SK-N-MC (cell line): ENCODE measurements at regions not wholly inside any gene's neighbourhood (a gene's known extent, or its start where the extent isn't known, plus 50 kb on each side); places are given as distances from the start of the nearest gene placed in this dataset.

Experiments used
- DNase-seq: peaks from one replicate; pipeline ENCODE4 v3.0.0-alpha.2; 2011; ENCODE audit warnings: low read depth, low spot score
- H3K27ac ChIP-seq: fragments of 200-600 bp; sonication (generic); 2 replicates; pipeline ENCODE4 v1.5.1; 2016; ENCODE audit warnings: mixed run types
- H3K36me3 ChIP-seq: fragments of 200-600 bp; sonication (generic); 2 replicates; pipeline ENCODE4 v1.6.1; 2017; ENCODE audit warnings: antibody characterized with exemption, low read length, mixed read lengths; ENCODE audit not compliant: insufficient read depth
- H3K4me3 ChIP-seq: fragments of 200-600 bp; sonication (generic); 2 replicates; pipeline ENCODE4 v1.5.1; 2016
- H3K9ac ChIP-seq: fragments of 200-600 bp; sonication (generic); 2 replicates; pipeline ENCODE4 v1.8.0; 2017; ENCODE audit warnings: mixed run types, mixed read lengths; ENCODE audit not compliant: insufficient read length
- H3K9me3 ChIP-seq: fragments of 200-600 bp; sonication (generic); 2 replicates; pipeline ENCODE4 v1.6.1; 2017; ENCODE audit warnings: low read depth, mild to moderate bottlenecking, antibody characterized with exemption, low read length, moderate library complexity, mixed read lengths
- EZH2 ChIP-seq: fragments of 200-600 bp; sonication (generic); IDR thresholded peaks from one replicate; pipeline ENCODE4 v1.6.1; 2017; ENCODE audit warnings: antibody characterized with exemption
- FOXP2 ChIP-seq: optimal IDR thresholded peaks from 2 replicates; pipeline ENCODE3; 2011; ENCODE audit warnings: mild to moderate bottlenecking, moderate library complexity; ENCODE audit not compliant: insufficient read depth; ENCODE audit errors: extremely low read length, control extremely low read depth
- POLR2AphosphoS5 ChIP-seq: IDR thresholded peaks from 2 replicates; pipeline ENCODE4 v1.6.1; 2012; ENCODE audit warnings: mild to moderate bottlenecking, low read depth, low read length, borderline replicate concordance

DNA sequence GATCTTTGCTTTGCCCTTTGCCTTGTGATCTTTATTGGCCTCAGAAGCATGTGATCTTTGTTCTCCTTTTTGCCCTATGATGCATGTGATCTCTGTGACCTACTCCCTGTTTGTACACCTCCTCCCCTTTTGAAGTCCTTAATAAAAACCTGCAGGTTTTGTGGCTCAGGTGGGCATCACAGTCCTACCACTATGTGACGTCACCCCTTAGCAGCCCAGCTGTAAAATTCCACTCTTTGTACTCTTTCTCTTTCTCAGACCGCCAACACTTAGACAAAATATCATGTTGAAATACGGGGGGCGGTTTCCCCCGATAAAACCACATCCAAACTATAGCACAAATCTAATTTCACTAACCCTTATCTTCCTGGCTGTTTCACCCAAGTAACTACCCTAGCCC lies 76.7 kb upstream of the RAPGEF4 start:
- no peak for DNase-seq
- H3K4me3 ChIP-seq, result no peak overlapping the region
- H3K9me3 ChIP-seq, result no peaks in the 10 kb centered on the region; the same call in 1 of the 2 replicates
- no peaks in the 10 kb centered on the region for H3K36me3 ChIP-seq
- TF ChIP-seq FOXP2 (no peak), POLR2AphosphoS5 (no peak), EZH2 (no peak)
- no peak overlapping the region for H3K27ac ChIP-seq
- H3K9ac ChIP-seq, result no peak overlapping the region

DNA sequence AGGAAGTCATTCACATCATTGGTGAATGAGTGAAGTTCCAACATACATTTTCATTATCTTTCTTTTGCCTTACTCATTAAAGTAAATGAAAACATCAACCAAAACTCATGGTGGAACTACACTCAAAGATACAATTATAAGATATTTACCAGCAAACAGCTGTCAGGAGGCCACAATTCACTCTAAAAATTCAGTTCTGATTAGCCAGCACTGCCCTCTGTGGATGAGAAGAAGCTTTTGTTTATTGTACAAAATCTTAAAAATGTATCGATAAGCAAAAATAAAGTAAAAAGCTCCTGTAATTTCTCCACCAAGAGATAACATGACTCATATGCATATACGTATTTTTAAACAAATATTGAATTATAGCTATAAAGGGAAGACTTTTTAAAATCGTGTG lies 73.5 kb upstream of the RAPGEF4 start:
- TF ChIP-seq POLR2AphosphoS5 (no peak), EZH2 (no peak), FOXP2 (no peak)
- no peak overlapping the region for H3K9ac ChIP-seq
- no peak for DNase-seq
- no peak overlapping the region for H3K4me3 ChIP-seq
- H3K9me3 ChIP-seq, result no peaks in the 10 kb centered on the region; the same call in 1 of the 2 replicates
- no peaks in the 10 kb centered on the region for H3K36me3 ChIP-seq
- H3K27ac ChIP-seq, result no peak overlapping the region

DNA sequence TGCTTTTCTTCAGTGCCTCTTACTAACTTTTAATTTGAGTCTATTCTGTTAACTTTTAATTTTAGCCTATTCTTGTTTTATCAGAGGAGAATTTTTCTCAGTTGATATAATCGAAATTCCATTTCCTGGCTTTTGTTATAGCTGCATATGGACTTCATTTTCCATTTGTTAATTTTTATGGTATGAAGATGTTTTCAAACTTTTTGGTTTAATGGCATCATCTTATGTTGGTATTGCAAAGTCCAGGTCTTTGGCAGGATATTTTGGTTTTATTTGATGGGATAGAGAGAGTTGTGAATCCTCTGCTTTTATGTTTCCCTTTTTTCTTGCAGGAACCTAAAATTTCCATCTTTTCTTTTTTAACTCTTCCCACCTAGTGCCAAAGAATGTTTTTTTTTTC lies 70.9 kb upstream of the RAPGEF4 start:
- DNase-seq, result no peak
- Histone ChIP-seq H3K36me3 (no peaks in the 10 kb centered on the region), H3K9ac (no peak overlapping the region), H3K27ac (no peak overlapping the region), H3K9me3 (no peaks in the 10 kb centered on the region), H3K4me3 (no peak overlapping the region)
- TF ChIP-seq EZH2 (no peak), FOXP2 (no peak), POLR2AphosphoS5 (no peak)

DNA sequence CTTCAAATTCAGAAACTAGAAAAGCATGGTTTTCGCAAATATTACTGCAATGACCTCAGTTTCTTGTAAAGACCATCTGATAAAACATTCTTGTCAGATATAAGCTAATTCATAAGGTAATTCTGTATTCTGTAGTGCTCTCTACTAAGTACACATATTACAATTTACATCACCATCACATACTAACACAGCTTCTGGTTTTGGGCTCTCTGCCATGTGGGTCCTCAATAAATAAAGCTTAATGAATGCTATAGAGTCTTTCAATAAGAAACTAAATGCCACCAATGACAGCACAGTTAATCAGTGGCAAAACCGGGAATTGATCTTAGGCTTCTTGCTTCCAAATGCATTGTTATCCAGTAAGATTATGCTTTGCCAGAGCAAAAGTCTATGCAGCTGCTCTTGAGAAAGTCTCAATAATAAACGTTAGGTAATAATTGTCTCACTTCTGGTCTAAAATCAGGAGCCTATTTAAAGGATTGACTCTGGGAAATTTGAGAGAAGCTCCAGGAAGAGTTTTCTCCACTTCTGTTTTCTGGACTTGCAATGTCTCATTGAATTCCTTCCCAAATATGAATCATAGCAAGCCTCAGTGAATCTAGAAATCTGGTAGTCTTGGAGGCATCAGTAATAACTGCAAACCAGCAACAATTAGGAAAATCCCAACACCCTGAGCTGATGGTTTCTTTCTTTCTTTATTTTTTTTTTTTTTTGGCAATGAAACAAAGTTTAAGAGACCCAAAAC lies 67.9 kb upstream of the RAPGEF4 start:
- TF ChIP-seq FOXP2, result no peak
- TF ChIP-seq EZH2, result no peak
- no peak overlapping the region for H3K27ac ChIP-seq
- no peak overlapping the region for H3K9ac ChIP-seq
- H3K4me3 ChIP-seq, result no peak overlapping the region
- no peaks in the 10 kb centered on the region for H3K9me3 ChIP-seq
- no peaks in the 10 kb centered on the region for H3K36me3 ChIP-seq
- DNase-seq, result no peak

DNA sequence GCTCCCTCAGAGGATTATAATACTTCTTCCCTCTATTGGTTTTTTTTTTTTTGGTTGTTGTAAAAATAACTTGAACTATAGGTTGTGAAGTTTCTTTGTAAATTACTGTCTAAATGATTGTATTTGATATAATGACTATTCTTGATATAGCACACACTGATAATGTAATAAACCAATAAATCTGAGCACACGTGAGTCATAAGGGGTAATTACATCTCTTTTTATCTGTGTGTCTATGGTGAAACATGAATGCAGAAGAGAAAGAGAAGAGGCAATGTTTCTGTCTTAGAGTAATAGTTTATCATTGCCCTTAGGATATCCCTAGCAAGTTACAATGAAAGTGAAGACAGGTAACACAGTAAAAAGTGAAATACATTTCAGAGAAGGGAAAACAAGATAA lies 64.1 kb upstream of the RAPGEF4 start:
- H3K9ac ChIP-seq, result no peak overlapping the region
- H3K9me3 ChIP-seq, result no peaks in the 10 kb centered on the region
- no peak overlapping the region for H3K27ac ChIP-seq
- no peaks in the 10 kb centered on the region for H3K36me3 ChIP-seq
- H3K4me3 ChIP-seq, result no peak overlapping the region
- no peak for DNase-seq
- TF ChIP-seq POLR2AphosphoS5 (no peak), FOXP2 (no peak), EZH2 (no peak)

DNA sequence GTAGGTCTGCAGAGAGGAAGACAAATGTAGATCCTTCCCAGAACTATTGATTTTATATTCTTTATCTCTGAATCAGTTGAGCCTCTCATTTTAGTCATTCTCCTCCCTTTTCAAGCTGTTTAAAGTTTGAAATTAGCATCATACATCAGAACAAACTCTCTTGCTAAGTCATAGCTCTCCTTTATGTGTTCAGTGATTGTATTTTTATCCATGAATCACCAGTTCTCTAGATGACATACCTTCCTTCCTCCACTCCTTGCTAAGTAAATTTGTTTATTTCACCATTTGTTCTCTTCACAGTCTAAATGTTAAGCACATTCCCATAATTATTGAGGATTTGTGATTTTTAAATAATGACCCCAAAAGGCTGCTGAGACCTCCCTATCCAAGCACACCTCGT lies 63.5 kb upstream of the RAPGEF4 start:
- no peak overlapping the region for H3K9ac ChIP-seq
- no peak overlapping the region for H3K4me3 ChIP-seq
- H3K27ac ChIP-seq, result no peak overlapping the region
- H3K9me3 ChIP-seq, result no peaks in the 10 kb centered on the region
- no peak for DNase-seq
- no peak for TF ChIP-seq POLR2AphosphoS5
- TF ChIP-seq EZH2, result no peak
- no peak for TF ChIP-seq FOXP2
- H3K36me3 ChIP-seq, result no peaks in the 10 kb centered on the region

DNA sequence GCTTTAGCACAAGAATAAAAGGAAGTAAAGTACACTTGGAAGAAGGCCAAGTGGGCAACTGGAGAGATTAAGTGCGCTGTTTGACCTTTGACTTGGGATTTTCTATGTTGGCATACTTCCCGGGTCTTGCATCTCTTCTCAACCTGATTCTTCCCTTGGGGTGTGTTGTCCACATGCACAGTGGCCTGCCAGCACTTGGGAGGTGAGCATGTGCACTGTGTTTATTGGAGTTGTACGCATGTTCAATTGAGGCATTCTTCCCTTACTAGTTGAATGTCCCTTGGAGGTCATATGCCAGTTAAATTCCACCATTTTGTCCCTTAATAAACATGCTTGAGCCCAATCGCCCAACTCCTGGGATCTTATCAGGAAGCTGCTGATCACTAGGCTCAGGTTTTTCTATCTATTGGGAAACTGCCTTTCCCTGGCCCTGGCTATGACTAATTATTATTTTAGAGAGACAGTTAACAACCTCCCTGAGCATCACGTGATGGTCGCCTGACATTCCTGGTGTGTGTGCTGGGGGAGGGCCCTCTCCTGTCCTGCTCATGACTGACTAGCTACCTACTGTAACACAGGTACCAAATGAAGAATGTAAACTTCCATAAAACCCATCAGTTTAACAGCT lies 62.5 kb upstream of the RAPGEF4 start:
- H3K4me3 ChIP-seq, result no peak overlapping the region
- TF ChIP-seq EZH2, result no peak
- no peak for TF ChIP-seq POLR2AphosphoS5
- TF ChIP-seq FOXP2, result no peak
- no peak for DNase-seq
- H3K27ac ChIP-seq, result no peak overlapping the region
- H3K9me3 ChIP-seq, result no peaks in the 10 kb centered on the region
- no peak overlapping the region for H3K9ac ChIP-seq
- H3K36me3 ChIP-seq, result no peaks in the 10 kb centered on the region

DNA sequence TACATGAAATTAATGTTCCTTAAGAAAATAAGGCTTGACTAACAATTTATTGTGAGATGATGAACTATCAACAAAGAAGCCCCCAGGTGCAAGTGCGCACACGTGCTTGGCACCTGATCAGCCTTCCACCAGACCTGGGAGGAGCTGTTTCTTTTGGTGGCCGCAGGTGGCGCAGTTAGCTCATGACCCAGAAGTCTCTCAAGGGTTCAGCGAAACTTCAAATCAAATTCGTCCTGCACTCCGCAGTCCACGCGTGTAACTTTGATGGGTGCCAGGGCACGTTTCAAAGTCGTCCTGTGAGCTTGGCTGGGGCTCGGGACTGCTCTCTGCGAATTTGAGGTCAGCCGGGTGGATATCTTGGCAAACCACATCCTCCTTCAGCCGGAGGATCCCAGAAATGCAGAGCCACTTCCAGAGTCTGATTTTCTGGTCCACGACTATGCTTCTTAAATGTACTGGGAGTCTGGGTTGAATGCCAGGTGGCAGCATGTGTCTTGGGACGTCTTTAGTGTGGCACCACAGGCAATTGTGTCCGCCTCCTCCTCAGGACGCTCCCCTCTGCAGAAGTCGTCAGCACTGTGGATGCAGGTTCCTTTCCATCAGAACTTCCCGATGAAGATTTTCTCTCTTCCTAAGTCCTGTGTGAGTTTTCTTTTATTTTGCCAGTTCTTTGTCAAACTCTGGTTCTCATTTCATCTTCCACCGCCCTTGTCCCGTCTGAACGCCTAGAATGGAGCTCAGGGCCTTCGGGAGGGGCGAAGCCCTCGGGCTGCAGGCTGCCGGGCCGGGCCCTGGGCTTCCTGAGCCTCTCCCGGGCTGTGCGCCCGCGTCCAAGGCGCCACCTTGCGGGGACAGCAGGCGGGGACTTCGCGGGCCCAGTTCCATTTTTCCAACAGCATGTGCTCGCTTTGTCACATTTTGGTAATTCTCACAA lies 61.3 kb upstream of the RAPGEF4 start:
- Histone ChIP-seq H3K9ac (no peak overlapping the region), H3K27ac (no peak overlapping the region), H3K9me3 (no peaks in the 10 kb centered on the region), H3K36me3 (no peaks in the 10 kb centered on the region), H3K4me3 (no peak overlapping the region)
- no peak for DNase-seq
- no peak for TF ChIP-seq EZH2
- TF ChIP-seq FOXP2, result no peak
- no peak for TF ChIP-seq POLR2AphosphoS5

DNA sequence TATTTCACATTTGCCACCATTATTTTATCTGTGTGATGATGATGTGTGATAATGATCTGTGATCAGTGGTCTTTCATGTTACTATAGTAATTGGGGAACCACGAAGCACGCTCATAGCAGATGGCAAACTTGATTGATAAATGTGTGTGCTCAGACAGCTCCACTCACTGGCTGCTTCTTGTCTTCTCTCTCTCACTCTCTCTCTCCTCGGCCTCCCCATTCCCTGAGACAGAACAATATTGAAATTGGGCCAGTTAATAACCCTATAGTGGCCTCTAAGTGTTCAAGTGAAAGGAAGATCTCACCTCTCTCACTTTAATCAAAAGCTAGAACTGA lies 60.7 kb upstream of the RAPGEF4 start:
- H3K27ac ChIP-seq, result no peak overlapping the region
- no peak overlapping the region for H3K4me3 ChIP-seq
- TF ChIP-seq POLR2AphosphoS5 (no peak), EZH2 (no peak), FOXP2 (no peak)
- no peak for DNase-seq
- no peaks in the 10 kb centered on the region for H3K36me3 ChIP-seq
- H3K9me3 ChIP-seq, result no peaks in the 10 kb centered on the region
- no peak overlapping the region for H3K9ac ChIP-seq
